ENCODE measurements at regions not wholly inside any gene's neighbourhood (a gene's known extent, or its start where the extent isn't known, plus 50 kb on each side); places are given as distances from the start of the nearest gene placed in this dataset.

GRCh38 chr6:121724576-121724975, 289.1 kb downstream of the GJA1 start:
- POLR2A ChIA-PET: no interaction called here
- Histone ChIP-seq H3K9me3 (ENCODE audit: control insufficient read depth, insufficient read depth, low read depth, low read length) (peaks cover 2% of the 10 kb centered on the region; the same call in 1 of the 2 replicates), H3K4me3 (ENCODE audit: low read depth in 2 of 2, low read length in 2 of 2) (no peak overlapping the region), H3K4me1 (ENCODE audit: control insufficient read depth, insufficient read depth, low read length) (no peaks in the 10 kb centered on the region), H3K36me3 (ENCODE audit: control insufficient read depth, insufficient read depth, low read length) (no peaks in the 10 kb centered on the region), H3K27ac (ENCODE audit: low read length) (no peak overlapping the region), H3K27me3 (ENCODE audit: control insufficient read depth, insufficient read depth, low read length) (no peaks in the 10 kb centered on the region)
- intact Hi-C loops (cut with micrococcal nuclease; ENCODE audit: unreplicated experiment): no loop called here
- ATAC-seq (no peak), DNase-seq (ENCODE audit: low read depth, low spot score) (no peak)
- CTCF ChIA-PET: no interaction called here
- in situ Hi-C loops (cut with HindIII; ENCODE audit: low pct_unique_long_range_greater_than_20kb, low sequenced_read_pairs): no loop called here
- TF ChIP-seq SIN3A (IDR thresholded peaks at IDR 0.05; ENCODE audit: borderline replicate concordance, insufficient read depth, low read depth, low read length): no peak
- no TSS peak for BruUV-seq (replicated peaks)

GRCh38 chr6:121726596-121726995, 291.1 kb downstream of the GJA1 start:
- no TSS peak for BruUV-seq (replicated peaks)
- Histone ChIP-seq H3K4me3 (ENCODE audit: low read depth in 2 of 2, low read length in 2 of 2) (no peak overlapping the region), H3K9me3 (ENCODE audit: control insufficient read depth, insufficient read depth, low read depth, low read length) (peaks cover 2% of the 10 kb centered on the region; the same call in 1 of the 2 replicates), H3K36me3 (ENCODE audit: control insufficient read depth, insufficient read depth, low read length) (no peaks in the 10 kb centered on the region), H3K4me1 (ENCODE audit: control insufficient read depth, insufficient read depth, low read length) (no peaks in the 10 kb centered on the region), H3K27me3 (ENCODE audit: control insufficient read depth, insufficient read depth, low read length) (no peaks in the 10 kb centered on the region), H3K27ac (ENCODE audit: low read length) (no peak overlapping the region)
- DNase-seq (ENCODE audit: low read depth, low spot score) (no peak), ATAC-seq (no peak)
- ChIA-PET POLR2A (no interaction called here), CTCF (no interaction called here)
- in situ Hi-C loops (cut with HindIII; ENCODE audit: low pct_unique_long_range_greater_than_20kb, low sequenced_read_pairs): no loop called here
- intact Hi-C loops (cut with micrococcal nuclease; ENCODE audit: unreplicated experiment): no loop called here
- TF ChIP-seq CTCF (IDR thresholded peaks at IDR 0.05) (no peak), POLR2AphosphoS5 (IDR thresholded peaks at IDR 0.05; ENCODE audit: low read depth, low read length) (no peak), TCF7L2 (IDR thresholded peaks at IDR 0.05; ENCODE audit: low read depth, low read length) (no peak), SIN3A (IDR thresholded peaks at IDR 0.05; ENCODE audit: borderline replicate concordance, insufficient read depth, low read depth, low read length) (no peak), REST (IDR thresholded peaks at IDR 0.05; ENCODE audit: insufficient read depth in 1 of 2, low read depth in 2 of 2, low read length in 1 of 2) (no peak)

GRCh38 chr6:121730616-121731015, 295.2 kb downstream of the GJA1 start:
- in situ Hi-C loops (cut with HindIII; ENCODE audit: low pct_unique_long_range_greater_than_20kb, low sequenced_read_pairs): no loop called here
- Histone ChIP-seq H3K27ac (ENCODE audit: low read length) (no peak overlapping the region), H3K4me1 (ENCODE audit: control insufficient read depth, insufficient read depth, low read length) (no peaks in the 10 kb centered on the region), H3K9me3 (ENCODE audit: control insufficient read depth, insufficient read depth, low read depth, low read length) (no peaks in the 10 kb centered on the region), H3K27me3 (ENCODE audit: control insufficient read depth, insufficient read depth, low read length) (no peaks in the 10 kb centered on the region), H3K4me3 (ENCODE audit: low read depth in 2 of 2, low read length in 2 of 2) (no peak overlapping the region), H3K36me3 (ENCODE audit: control insufficient read depth, insufficient read depth, low read length) (no peaks in the 10 kb centered on the region)
- no peak for DNase-seq (ENCODE audit: low read depth, low spot score)
- no peak for ATAC-seq
- no TSS peak for BruUV-seq (replicated peaks)
- POLR2A ChIA-PET: no interaction called here
- intact Hi-C loops (cut with micrococcal nuclease; ENCODE audit: unreplicated experiment): no loop called here
- CTCF ChIA-PET: no interaction called here
- no peak for TF ChIP-seq POLR2AphosphoS5 (IDR thresholded peaks at IDR 0.05; ENCODE audit: low read depth, low read length)
- no peak for TF ChIP-seq CTCF (IDR thresholded peaks at IDR 0.05)
- no peak for TF ChIP-seq TCF7L2 (IDR thresholded peaks at IDR 0.05; ENCODE audit: low read depth, low read length)
- no peak for TF ChIP-seq SIN3A (IDR thresholded peaks at IDR 0.05; ENCODE audit: borderline replicate concordance, insufficient read depth, low read depth, low read length)
- TF ChIP-seq REST (IDR thresholded peaks at IDR 0.05; ENCODE audit: insufficient read depth in 1 of 2, low read depth in 2 of 2, low read length in 1 of 2): no peak

Measured in Panc1 (cell line).